ENCODE measurements at regions not wholly inside any gene's neighbourhood (a gene's known extent, or its start where the extent isn't known, plus 50 kb on each side); places are given as distances from the start of the nearest gene placed in this dataset.
"Not testable (repeated sequence)": the region's sequence is repeated elsewhere in the genome, so short reads cannot be mapped to it uniquely, and the experiment has no call there.

DNA sequence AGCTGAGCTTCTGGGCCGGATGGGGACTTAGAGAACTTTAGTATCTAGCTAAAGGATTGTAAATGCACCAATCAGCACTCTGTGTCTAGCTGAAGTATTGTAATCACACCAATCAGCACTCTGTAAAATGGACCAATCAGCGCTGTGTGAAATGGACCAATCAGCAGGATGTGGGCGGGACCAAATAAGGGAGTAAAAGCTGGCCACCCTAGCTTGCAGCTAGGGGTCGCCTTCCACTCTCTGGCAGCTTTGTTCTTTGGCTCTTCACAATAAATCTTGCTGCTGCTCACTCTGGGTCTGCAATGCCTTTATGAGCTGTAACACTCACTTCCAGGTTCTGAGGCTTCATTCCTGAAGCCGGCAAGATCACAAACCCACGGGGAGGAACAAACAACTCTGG is 354.0 kb downstream of the PRR16 start:
- CTCF ChIA-PET, result no interaction called here
- intact Hi-C loops (cut with micrococcal nuclease), result no loop called here
- H3K27me3 Mint-ChIP-seq, result no peaks in the 10 kb centered on the region
- DNase-seq (no peak), ATAC-seq (ENCODE audit: low read depth) (no peak)
- Histone ChIP-seq H3K27me3 (replicated peaks in 1 of 4; ENCODE audit: control extremely low read depth in 1 of 4, control insufficient read depth in 3 of 4, insufficient read depth in 4 of 4, low read length in 3 of 4) (no peaks in the 10 kb centered on the region), H3K27ac (ENCODE audit: low read length in 2 of 2) (no peak overlapping the region), H3K4me1 (ENCODE audit: control insufficient read depth in 2 of 2, insufficient read depth in 2 of 2, low read length in 2 of 2) (no peaks in the 10 kb centered on the region), H3K79me2 (ENCODE audit: control insufficient read depth, insufficient read depth, low read length) (no peaks in the 10 kb centered on the region), H3K4me3 (ENCODE audit: control extremely low read depth in 1 of 5, extremely low read depth in 1 of 5, insufficient read depth in 1 of 5, low read depth in 2 of 5, low read length in 4 of 5) (no peak overlapping the region), H2AFZ (ENCODE audit: insufficient read depth, low read depth, low read length, poor library complexity, severe bottlenecking) (no peak overlapping the region), H3K9me3 (ENCODE audit: control extremely low read depth in 1 of 3, control insufficient read depth in 2 of 3, insufficient read depth in 1 of 3, low read length in 2 of 3) (peaks cover 0 to 12% (median 0%) of the 10 kb centered on the region in 3 donors), H4K20me1 (ENCODE audit: control insufficient read depth, insufficient read depth, low read length, poor library complexity, severe bottlenecking) (no peaks in the 10 kb centered on the region), H3K36me3 (replicated peaks in 1 of 2; ENCODE audit: control extremely low read depth in 1 of 2, control insufficient read depth in 1 of 2, extremely low read depth in 1 of 2, insufficient read depth in 2 of 2, low read length in 1 of 2) (no peaks in the 10 kb centered on the region), H3K4me2 (replicated peaks; ENCODE audit: low read depth, low read length, poor library complexity, severe bottlenecking) (no peak overlapping the region), H3K9ac (ENCODE audit: low read length) (no peak overlapping the region)
- no peaks in the 10 kb centered on the region for H3K4me1 Mint-ChIP-seq
- no peak overlapping the region for H3K4me3 Mint-ChIP-seq
- no peak overlapping the region for H3K27ac Mint-ChIP-seq
- TF ChIP-seq EZH2 (IDR thresholded peaks at IDR 0.05; ENCODE audit: borderline replicate concordance, insufficient read depth, low read depth, low read length, poor library complexity, severe bottlenecking), result no peak
- TF ChIP-seq, protein P1, sequence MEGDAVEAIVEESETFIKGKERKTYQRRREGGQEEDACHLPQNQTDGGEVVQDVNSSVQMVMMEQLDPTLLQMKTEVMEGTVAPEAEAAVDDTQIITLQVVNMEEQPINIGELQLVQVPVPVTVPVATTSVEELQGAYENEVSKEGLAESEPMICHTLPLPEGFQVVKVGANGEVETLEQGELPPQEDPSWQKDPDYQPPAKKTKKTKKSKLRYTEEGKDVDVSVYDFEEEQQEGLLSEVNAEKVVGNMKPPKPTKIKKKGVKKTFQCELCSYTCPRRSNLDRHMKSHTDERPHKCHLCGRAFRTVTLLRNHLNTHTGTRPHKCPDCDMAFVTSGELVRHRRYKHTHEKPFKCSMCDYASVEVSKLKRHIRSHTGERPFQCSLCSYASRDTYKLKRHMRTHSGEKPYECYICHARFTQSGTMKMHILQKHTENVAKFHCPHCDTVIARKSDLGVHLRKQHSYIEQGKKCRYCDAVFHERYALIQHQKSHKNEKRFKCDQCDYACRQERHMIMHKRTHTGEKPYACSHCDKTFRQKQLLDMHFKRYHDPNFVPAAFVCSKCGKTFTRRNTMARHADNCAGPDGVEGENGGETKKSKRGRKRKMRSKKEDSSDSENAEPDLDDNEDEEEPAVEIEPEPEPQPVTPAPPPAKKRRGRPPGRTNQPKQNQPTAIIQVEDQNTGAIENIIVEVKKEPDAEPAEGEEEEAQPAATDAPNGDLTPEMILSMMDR (IDR thresholded peaks at IDR 0.05), result no peak
- H3K9me3 Mint-ChIP-seq (ENCODE audit: insufficient read depth), result peaks cover 12% of the 10 kb centered on the region
- POLR2A ChIA-PET, result no interaction called here
- 89% methylated on average over 5 of the region's 6 CpGs for WGBS (ENCODE audit: insufficient coverage)

DNA sequence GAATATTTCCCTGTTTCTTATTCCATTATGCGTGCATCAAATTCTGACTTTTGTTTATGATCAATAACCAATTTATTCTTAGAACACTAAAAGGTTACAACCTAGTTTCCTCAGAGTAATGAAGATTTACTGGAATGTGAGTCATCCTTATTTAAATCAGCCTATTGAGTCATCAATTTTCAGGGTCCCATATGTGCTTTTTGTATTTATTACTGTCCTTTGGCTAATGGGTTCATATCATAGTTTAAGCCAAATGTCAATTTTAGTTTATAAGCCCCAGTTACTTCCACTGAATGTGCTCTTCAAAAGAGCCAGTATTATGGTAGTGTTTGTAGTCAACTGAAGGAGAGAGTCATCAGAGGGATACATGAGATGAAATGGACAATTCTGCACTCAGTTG is 359.2 kb downstream of the PRR16 start:
- H3K79me2 ChIP-seq (ENCODE audit: control insufficient read depth, insufficient read depth, low read length), result no peaks in the 10 kb centered on the region
- DNase-seq (no peak), ATAC-seq (ENCODE audit: low read depth) (no peak)
- H3K27ac ChIP-seq (ENCODE audit: low read length in 2 of 2), result no peak overlapping the region
- no peak overlapping the region for H3K4me2 ChIP-seq (replicated peaks; ENCODE audit: low read depth, low read length, poor library complexity, severe bottlenecking)
- no peaks in the 10 kb centered on the region for H3K36me3 ChIP-seq (replicated peaks in 1 of 2; ENCODE audit: control extremely low read depth in 1 of 2, control insufficient read depth in 1 of 2, extremely low read depth in 1 of 2, insufficient read depth in 2 of 2, low read length in 1 of 2)
- intact Hi-C loops (cut with micrococcal nuclease), result no loop called here
- no peaks in the 10 kb centered on the region for H3K27me3 ChIP-seq (replicated peaks in 1 of 4; ENCODE audit: control extremely low read depth in 1 of 4, control insufficient read depth in 3 of 4, insufficient read depth in 4 of 4, low read length in 3 of 4)
- no CpG with 5 or more reads among the region's 1 CpG for WGBS (ENCODE audit: insufficient coverage)
- H3K9me3 ChIP-seq (ENCODE audit: control extremely low read depth in 1 of 3, control insufficient read depth in 2 of 3, insufficient read depth in 1 of 3, low read length in 2 of 3), result peaks cover 0 to 2% (median 0%) of the 10 kb centered on the region in 3 donors
- no peaks in the 10 kb centered on the region for H3K4me1 Mint-ChIP-seq
- H3K9ac ChIP-seq (ENCODE audit: low read length), result no peak overlapping the region
- no peak overlapping the region for H3K4me3 Mint-ChIP-seq
- no peaks in the 10 kb centered on the region for H3K27me3 Mint-ChIP-seq
- no peaks in the 10 kb centered on the region for H4K20me1 ChIP-seq (ENCODE audit: control insufficient read depth, insufficient read depth, low read length, poor library complexity, severe bottlenecking)
- H3K4me1 ChIP-seq (ENCODE audit: control insufficient read depth in 2 of 2, insufficient read depth in 2 of 2, low read length in 2 of 2), result no peaks in the 10 kb centered on the region
- no peak overlapping the region for H3K4me3 ChIP-seq (ENCODE audit: control extremely low read depth in 1 of 5, extremely low read depth in 1 of 5, insufficient read depth in 1 of 5, low read depth in 2 of 5, low read length in 4 of 5)
- no peak overlapping the region for H2AFZ ChIP-seq (ENCODE audit: insufficient read depth, low read depth, low read length, poor library complexity, severe bottlenecking)
- POLR2A ChIA-PET, result no interaction called here
- no peak overlapping the region for H3K27ac Mint-ChIP-seq
- CTCF ChIA-PET, result no interaction called here
- TF ChIP-seq, protein P1 (IDR thresholded peaks at IDR 0.05), result no peak
- TF ChIP-seq EZH2 (IDR thresholded peaks at IDR 0.05; ENCODE audit: borderline replicate concordance, insufficient read depth, low read depth, low read length, poor library complexity, severe bottlenecking), result no peak
- peaks cover 6% of the 10 kb centered on the region for H3K9me3 Mint-ChIP-seq (ENCODE audit: insufficient read depth)

DNA sequence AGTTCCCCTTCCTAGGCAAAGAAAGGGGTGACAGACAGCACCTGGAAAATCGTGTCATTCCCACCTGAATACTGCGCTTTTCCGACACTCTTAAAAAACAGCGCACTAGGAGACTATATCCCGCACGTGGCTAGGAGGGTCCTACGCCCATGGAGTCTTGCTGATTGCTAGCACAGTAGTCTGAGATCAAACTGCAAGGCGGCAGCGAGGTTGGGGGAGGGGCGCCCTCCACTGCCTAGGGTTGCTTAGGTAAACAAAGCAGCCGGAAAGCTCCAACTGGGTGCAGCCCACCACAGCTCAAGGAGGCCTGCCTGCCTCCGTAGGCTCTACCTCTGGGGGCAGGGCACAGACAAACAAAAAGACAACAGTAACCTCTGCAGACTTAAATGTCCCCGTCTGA is 367.5 kb downstream of the PRR16 start:
- H3K27ac ChIP-seq (ENCODE audit: low read length in 2 of 2); H3K4me1 ChIP-seq (ENCODE audit: control insufficient read depth in 2 of 2, insufficient read depth in 2 of 2, low read length in 2 of 2); H2AFZ ChIP-seq (ENCODE audit: insufficient read depth, low read depth, low read length, poor library complexity, severe bottlenecking); H3K4me2 ChIP-seq (replicated peaks; ENCODE audit: low read depth, low read length, poor library complexity, severe bottlenecking); H3K9me3 ChIP-seq (ENCODE audit: control extremely low read depth in 1 of 3, control insufficient read depth in 2 of 3, insufficient read depth in 1 of 3, low read length in 2 of 3); POLR2A ChIA-PET; H3K4me3 Mint-ChIP-seq; H3K27me3 ChIP-seq (replicated peaks in 1 of 4; ENCODE audit: control extremely low read depth in 1 of 4, control insufficient read depth in 3 of 4, insufficient read depth in 4 of 4, low read length in 3 of 4); H3K79me2 ChIP-seq (ENCODE audit: control insufficient read depth, insufficient read depth, low read length); H3K4me1 Mint-ChIP-seq; H3K9me3 Mint-ChIP-seq (ENCODE audit: insufficient read depth); CTCF ChIA-PET; H3K27me3 Mint-ChIP-seq; H3K36me3 ChIP-seq (replicated peaks in 1 of 2; ENCODE audit: control extremely low read depth in 1 of 2, control insufficient read depth in 1 of 2, extremely low read depth in 1 of 2, insufficient read depth in 2 of 2, low read length in 1 of 2); H3K4me3 ChIP-seq (ENCODE audit: control extremely low read depth in 1 of 5, extremely low read depth in 1 of 5, insufficient read depth in 1 of 5, low read depth in 2 of 5, low read length in 4 of 5); ATAC-seq (ENCODE audit: low read depth); intact Hi-C loops (cut with micrococcal nuclease); H3K9ac ChIP-seq (ENCODE audit: low read length); H3K27ac Mint-ChIP-seq; DNase-seq; H4K20me1 ChIP-seq (ENCODE audit: control insufficient read depth, insufficient read depth, low read length, poor library complexity, severe bottlenecking): not testable (repeated sequence)
- 91% methylated on average over 10 of the region's 13 CpGs for WGBS (ENCODE audit: insufficient coverage)

Measured in B cell (primary cell).